GM12878 (cell line): ENCODE measurements at regions not wholly inside any gene's neighbourhood (a gene's known extent, or its start where the extent isn't known, plus 50 kb on each side); places are given as distances from the start of the nearest gene placed in this dataset.

ENCODE experiments used
- ATAC-seq: fragments of 200-7000 bp; cut with Tn5 transposase; 3 replicates; pipeline ENCODE4 v1.9.1; 2020; ENCODE audit warnings: mild to moderate bottlenecking, moderate library complexity
- BruUV-seq: library from RNA; stranded (reverse); fragments of 400-500 nt; replicated peaks from 2 replicates; lab custom pipeline; 2021; lab: Mats Ljungman, UMichigan
- CTCF ChIA-PET: fragments of 300-600 bp; sonication (Branson Sonifier 250); formaldehyde crosslinking; extraction: SDS; loops from one replicate; lab custom pipeline; 2021; ENCODE audit warnings: inconsistent platforms; lab: Yijun Ruan, JAX
- POLR2A ChIA-PET: fragments of 350-600 bp; formaldehyde crosslinking; extraction: SDS; loops from one replicate; lab custom pipeline; 2021; ENCODE audit warnings: inconsistent platforms; lab: Charles Lee
- RAD21 ChIA-PET: fragments of 300-600 bp; sonication (Branson Sonifier 250); formaldehyde crosslinking; loops from one replicate; lab custom pipeline; 2023; ENCODE audit warnings: antibody characterized with exemption; ENCODE audit not compliant: unreplicated experiment; lab: Charles Lee
- SMC1A ChIA-PET: fragments of 300-600 bp; sonication (Branson Sonifier 250); formaldehyde crosslinking; loops from one replicate; lab custom pipeline; 2023; ENCODE audit not compliant: unreplicated experiment, uncharacterized antibody; lab: Charles Lee
- DNase-seq: peaks from one replicate; pipeline ENCODE4 v3.0.0-alpha.2; 2011; ENCODE audit warnings: low read depth, low spot score
- FAIRE-seq: peaks from 3 replicates; lab custom pipeline; 2011; peaks lifted over from hg19 to GRCh38; lab: Jason Lieb, UNC
- H2AFZ ChIP-seq: 2 replicates; pipeline ENCODE4 v1.6.0; 2011; ENCODE audit warnings: low read depth, low read length, control low read depth; ENCODE audit not compliant: control insufficient read depth
- H3K27ac ChIP-seq: 2 replicates; pipeline ENCODE4 v1.5.1; 2011; ENCODE audit warnings: control low read depth; ENCODE audit not compliant: control insufficient read depth, insufficient read depth
- H3K27me3 ChIP-seq, 2 experiments: replicated peaks in 1 of 2; 2 replicates each; pipeline versions ENCODE4 v1.6.0 to v1.6.1; 2011; ENCODE audit warnings: low read length in 1 of 2; ENCODE audit not compliant: control insufficient read depth in 2 of 2, insufficient read depth in 2 of 2
- H3K36me3 ChIP-seq, 2 experiments: 2 replicates each; pipeline ENCODE4 v1.5.1; 2011; ENCODE audit warnings: low read length in 1 of 2; ENCODE audit not compliant: control insufficient read depth in 2 of 2, insufficient read depth in 2 of 2
- H3K4me1 ChIP-seq: 2 replicates; pipeline ENCODE4 v1.6.1; 2011; ENCODE audit warnings: mild to moderate bottlenecking, low read length, moderate library complexity, mixed read lengths; ENCODE audit not compliant: control insufficient read depth, insufficient read depth
- H3K4me2 ChIP-seq: 2 replicates; pipeline ENCODE4 v1.6.0; 2011; ENCODE audit warnings: control low read depth; ENCODE audit not compliant: control insufficient read depth, insufficient read depth
- H3K4me3 ChIP-seq: fragments of 200-600 bp; sonication (generic); 2 replicates; pipeline ENCODE4 v1.5.1; 2016
- H3K79me2 ChIP-seq: 2 replicates; pipeline ENCODE4 v1.6.0; 2011; ENCODE audit warnings: low read length; ENCODE audit not compliant: control insufficient read depth, insufficient read depth
- H3K9ac ChIP-seq: 2 replicates; pipeline ENCODE4 v1.8.0; 2011; ENCODE audit warnings: low read length, control low read depth, mixed read lengths; ENCODE audit not compliant: control insufficient read depth, insufficient read depth
- H3K9me3 ChIP-seq: replicated peaks from 3 replicates; pipeline ENCODE4 v1.5.1; 2011; ENCODE audit warnings: mild to moderate bottlenecking, low read length; ENCODE audit not compliant: control insufficient read depth, insufficient read depth
- H4K20me1 ChIP-seq: 2 replicates; pipeline ENCODE4 v1.6.0; 2011; ENCODE audit not compliant: control insufficient read depth, insufficient read depth
- BHLHE40 ChIP-seq, 2 experiments: fragments of 450-650 bp in 1 of 2; IDR thresholded peaks; 2 replicates each; pipeline ENCODE4 v1.6.1; 2011 to 2017; ENCODE audit warnings: low read depth in 2 of 2, borderline replicate concordance in 1 of 2, improper control_type of control experiment in 1 of 2, low read length in 1 of 2, mild to moderate bottlenecking in 1 of 2
- CHD1 ChIP-seq: IDR thresholded peaks from 2 replicates; pipeline ENCODE4 v1.6.1; 2012; ENCODE audit warnings: low read depth, low read length, improper control_type of control experiment
- CUX1 ChIP-seq: IDR thresholded peaks from 2 replicates; pipeline ENCODE4 v1.6.1; 2012; ENCODE audit warnings: improper control_type of control experiment, low read depth, low read length; ENCODE audit not compliant: insufficient replicate concordance
- FOXK2 ChIP-seq: fragments of 450-650 bp; IDR thresholded peaks from 2 replicates; pipeline ENCODE4 v1.6.1; 2017; ENCODE audit warnings: mild to moderate bottlenecking, moderate library complexity
- GABPA ChIP-seq: IDR thresholded peaks from 2 replicates; pipeline ENCODE4 v1.6.1; 2014; ENCODE audit warnings: antibody characterized with exemption, low read depth, mild to moderate bottlenecking, inconsistent platforms
- HDAC6 ChIP-seq: fragments of 200-600 bp; sonication (generic); IDR thresholded peaks from one replicate; pipeline ENCODE4 v1.8.0; 2017; ENCODE audit warnings: antibody characterized with exemption; ENCODE audit not compliant: unreplicated experiment
- NBN ChIP-seq: fragments of 450-650 bp; IDR thresholded peaks from 2 replicates; pipeline ENCODE4 v1.6.1; 2016
- RAD21 ChIP-seq: IDR thresholded peaks from 2 replicates; pipeline ENCODE4 v1.6.1; 2011; ENCODE audit warnings: mild to moderate bottlenecking, low read depth, low read length, moderate library complexity; ENCODE audit not compliant: insufficient read depth
- ZBTB4 ChIP-seq: fragments of 450-650 bp; formaldehyde crosslinking; IDR thresholded peaks from 2 replicates; pipeline ENCODE4 v1.4.0; 2022; ENCODE audit warnings: mild to moderate bottlenecking, moderate library complexity
- ZNF24 ChIP-seq: fragments of 450-650 bp; IDR thresholded peaks from 2 replicates; pipeline ENCODE4 v1.6.1; 2017; ENCODE audit warnings: antibody characterized with exemption, mild to moderate bottlenecking
- WGBS: methylation state at CpG from one replicate; pipeline ENCODE4 v1.1.6; 2016; ENCODE audit warnings: low lambda C conversion rate; ENCODE audit not compliant: insufficient replicate concordance, insufficient coverage; ENCODE audit errors: missing lambda C conversion rate; 5-methylcytosine and 5-hydroxymethylcytosine counted together
- in situ Hi-C: fragments of 300-500 bp; cut with MboI; formaldehyde crosslinking; loops from 9 replicates; pipeline ENCODE4 v1.14.3; 2018; ENCODE audit warnings: mixed read lengths
- intact Hi-C: fragments of 100-400 bp; cut with micrococcal nuclease; formaldehyde crosslinking; loops from one replicate; pipeline ENCODE4 v1.14.2; 2022; ENCODE audit not compliant: unreplicated experiment
- TF ChIP-seq, protein P1 (sequence below): fragments of 150-350 bp; IDR thresholded peaks from 2 replicates; pipeline ENCODE4 v1.6.1; 2014; ENCODE audit warnings: mild to moderate bottlenecking, low read depth, low read length
- TF ChIP-seq, protein P2 (sequence below): fragments of 450-650 bp; IDR thresholded peaks from 2 replicates; pipeline ENCODE4 v1.6.1; 2017; ENCODE audit warnings: antibody characterized with exemption, mild to moderate bottlenecking, moderate library complexity

DNA sequence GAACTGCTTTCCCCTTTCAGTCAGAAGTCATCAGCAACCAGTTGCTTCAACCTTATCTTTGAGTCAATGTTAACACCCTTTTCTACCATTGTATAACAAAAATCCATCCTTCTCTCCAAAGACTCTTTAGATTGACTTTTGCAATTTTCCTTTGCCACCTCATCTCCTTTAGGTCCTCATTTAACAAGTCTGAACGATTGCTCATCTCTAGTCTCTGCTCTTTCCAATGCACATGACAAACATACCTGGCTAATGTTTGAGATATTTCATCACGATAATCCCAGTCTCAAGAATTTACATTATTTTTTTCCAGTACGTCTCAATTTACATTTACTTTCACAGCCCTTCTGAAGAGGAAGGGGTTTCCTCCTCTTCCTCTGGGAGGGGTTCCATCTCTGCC, 127.5 kb downstream of the KLF12 start:
- POLR2A ChIA-PET = interaction anchor here (0.6 kb wide), 1 partner anchor 17 kb away, joined by 4 read pairs; no protein-coding TSS in a partner anchor
- CTCF ChIA-PET = no interaction called here
- SMC1A ChIA-PET = no interaction called here
- TF ChIP-seq NBN (no peak), ZBTB4 (CRISPR knock-in tag) (no peak), FOXK2 (no peak), BHLHE40 (IDR thresholded peaks at IDR 0.05; ENCODE audit: borderline replicate concordance in 1 of 2, low read depth in 2 of 2, low read length in 1 of 2) (no peak), GABPA (no peak), HDAC6 (no peak), RAD21 (no peak), ZNF24 (no peak), CUX1 (no peak), CHD1 (no peak)
- TF ChIP-seq, protein P1, sequence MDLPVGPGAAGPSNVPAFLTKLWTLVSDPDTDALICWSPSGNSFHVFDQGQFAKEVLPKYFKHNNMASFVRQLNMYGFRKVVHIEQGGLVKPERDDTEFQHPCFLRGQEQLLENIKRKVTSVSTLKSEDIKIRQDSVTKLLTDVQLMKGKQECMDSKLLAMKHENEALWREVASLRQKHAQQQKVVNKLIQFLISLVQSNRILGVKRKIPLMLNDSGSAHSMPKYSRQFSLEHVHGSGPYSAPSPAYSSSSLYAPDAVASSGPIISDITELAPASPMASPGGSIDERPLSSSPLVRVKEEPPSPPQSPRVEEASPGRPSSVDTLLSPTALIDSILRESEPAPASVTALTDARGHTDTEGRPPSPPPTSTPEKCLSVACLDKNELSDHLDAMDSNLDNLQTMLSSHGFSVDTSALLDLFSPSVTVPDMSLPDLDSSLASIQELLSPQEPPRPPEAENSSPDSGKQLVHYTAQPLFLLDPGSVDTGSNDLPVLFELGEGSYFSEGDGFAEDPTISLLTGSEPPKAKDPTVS = no peak
- TF ChIP-seq, protein P2, sequence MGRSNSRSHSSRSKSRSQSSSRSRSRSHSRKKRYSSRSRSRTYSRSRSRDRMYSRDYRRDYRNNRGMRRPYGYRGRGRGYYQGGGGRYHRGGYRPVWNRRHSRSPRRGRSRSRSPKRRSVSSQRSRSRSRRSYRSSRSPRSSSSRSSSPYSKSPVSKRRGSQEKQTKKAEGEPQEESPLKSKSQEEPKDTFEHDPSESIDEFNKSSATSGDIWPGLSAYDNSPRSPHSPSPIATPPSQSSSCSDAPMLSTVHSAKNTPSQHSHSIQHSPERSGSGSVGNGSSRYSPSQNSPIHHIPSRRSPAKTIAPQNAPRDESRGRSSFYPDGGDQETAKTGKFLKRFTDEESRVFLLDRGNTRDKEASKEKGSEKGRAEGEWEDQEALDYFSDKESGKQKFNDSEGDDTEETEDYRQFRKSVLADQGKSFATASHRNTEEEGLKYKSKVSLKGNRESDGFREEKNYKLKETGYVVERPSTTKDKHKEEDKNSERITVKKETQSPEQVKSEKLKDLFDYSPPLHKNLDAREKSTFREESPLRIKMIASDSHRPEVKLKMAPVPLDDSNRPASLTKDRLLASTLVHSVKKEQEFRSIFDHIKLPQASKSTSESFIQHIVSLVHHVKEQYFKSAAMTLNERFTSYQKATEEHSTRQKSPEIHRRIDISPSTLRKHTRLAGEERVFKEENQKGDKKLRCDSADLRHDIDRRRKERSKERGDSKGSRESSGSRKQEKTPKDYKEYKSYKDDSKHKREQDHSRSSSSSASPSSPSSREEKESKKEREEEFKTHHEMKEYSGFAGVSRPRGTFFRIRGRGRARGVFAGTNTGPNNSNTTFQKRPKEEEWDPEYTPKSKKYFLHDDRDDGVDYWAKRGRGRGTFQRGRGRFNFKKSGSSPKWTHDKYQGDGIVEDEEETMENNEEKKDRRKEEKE = no peak

More for the DNA sequence above, 127.5 kb downstream of the KLF12 start:
- Histone ChIP-seq H3K9me3 (no peaks in the 10 kb centered on the region), H4K20me1 (no peaks in the 10 kb centered on the region), H3K4me3 (no peak overlapping the region), H3K79me2 (no peaks in the 10 kb centered on the region), H3K36me3 (no peaks in the 10 kb centered on the region), H2AFZ (no peak overlapping the region), H3K4me1 (no peaks in the 10 kb centered on the region), H3K9ac (no peak overlapping the region), H3K27me3 (no peaks in the 10 kb centered on the region), H3K4me2 (no peak overlapping the region), H3K27ac (no peak overlapping the region)
- DNase-seq (no peak), FAIRE-seq (no peak), ATAC-seq (no peak)
- intact Hi-C loops = no loop called here
- in situ Hi-C loops = no loop called here
- no TSS peak for BruUV-seq
- RAD21 ChIA-PET = no interaction called here
- 75% methylated on average over 3 of the region's 3 CpGs for WGBS
